Neuronal stem cell (in vitro differentiated cells): ENCODE measurements at regions not wholly inside any gene's neighbourhood (a gene's known extent, or its start where the extent isn't known, plus 50 kb on each side); places are given as distances from the start of the nearest gene placed in this dataset.

Experiments used
- DNase-seq: peaks from one replicate; pipeline ENCODE4 v3.0.0-alpha.2; 2013; ENCODE audit warnings: low spot score
- H2AFZ ChIP-seq: one replicate; pipeline ENCODE4 v1.6.1; 2013; ENCODE audit warnings: mild to moderate bottlenecking, low read length, inconsistent platforms
- H2AK5ac ChIP-seq: 2 replicates; pipeline ENCODE4 v1.6.1; 2013; ENCODE audit warnings: low read depth, mild to moderate bottlenecking, inconsistent platforms, low read length, moderate library complexity, mixed read lengths
- H2BK120ac ChIP-seq: 2 replicates; pipeline ENCODE4 v1.6.1; 2013; ENCODE audit warnings: low read depth, mild to moderate bottlenecking, inconsistent platforms, low read length, moderate library complexity, mixed read lengths
- H2BK12ac ChIP-seq: one replicate; pipeline ENCODE4 v1.6.1; 2013; ENCODE audit warnings: low read length, inconsistent platforms
- H2BK15ac ChIP-seq: 2 replicates; pipeline ENCODE4 v1.6.1; 2013; ENCODE audit warnings: mild to moderate bottlenecking, low read length, inconsistent platforms, mixed read lengths
- H2BK5ac ChIP-seq: one replicate; pipeline ENCODE4 v1.6.1; 2013; ENCODE audit warnings: inconsistent platforms, mild to moderate bottlenecking, low read length, moderate library complexity
- H3K14ac ChIP-seq: one replicate; pipeline ENCODE4 v1.6.1; 2013; ENCODE audit warnings: low read length, inconsistent platforms
- H3K18ac ChIP-seq: 2 replicates; pipeline ENCODE4 v1.6.1; 2013; ENCODE audit warnings: low read length, inconsistent platforms
- H3K23ac ChIP-seq: 2 replicates; pipeline ENCODE4 v1.6.1; 2013; ENCODE audit warnings: low read depth, mild to moderate bottlenecking, mixed read lengths, low read length, inconsistent platforms; ENCODE audit not compliant: poor library complexity
- H3K27ac ChIP-seq: replicated peaks from 3 replicates; pipeline ENCODE4 v1.5.1; 2013; ENCODE audit warnings: low read length, inconsistent platforms
- H3K27me3 ChIP-seq, 3 experiments: 2 replicates each; pipeline ENCODE4 v1.6.1; 2013; ENCODE audit warnings: low read length in 3 of 3, mild to moderate bottlenecking in 2 of 3, inconsistent platforms in 1 of 3, low read depth in 1 of 3, mixed read lengths in 1 of 3, moderate library complexity in 1 of 3; ENCODE audit not compliant: control insufficient read depth in 3 of 3, insufficient read depth in 3 of 3
- H3K36me3 ChIP-seq, 2 donors: replicated peaks in 1 of 2; 2 replicates each; pipeline ENCODE4 v1.6.1; 2013; ENCODE audit warnings: low read length in 2 of 2; ENCODE audit not compliant: control insufficient read depth in 2 of 2, insufficient read depth in 2 of 2
- H3K4ac ChIP-seq: 2 replicates; pipeline ENCODE4 v1.6.1; 2013; ENCODE audit warnings: inconsistent platforms, mild to moderate bottlenecking, low read length, moderate library complexity
- H3K4me1 ChIP-seq, 2 donors: 1 replicate in 1 of 2; 2 replicates in 1 of 2; pipeline ENCODE4 v1.6.1; 2013; ENCODE audit warnings: low read length in 2 of 2, low read depth in 1 of 2; ENCODE audit not compliant: control insufficient read depth in 2 of 2, insufficient read depth in 1 of 2
- H3K4me2 ChIP-seq: one replicate; pipeline ENCODE4 v1.6.1; 2013; ENCODE audit warnings: mild to moderate bottlenecking, low read length, inconsistent platforms; ENCODE audit not compliant: insufficient read depth, poor library complexity, severe bottlenecking
- H3K4me3 ChIP-seq, 2 donors: 2 replicates each; pipeline ENCODE4 v1.5.1; 2013; ENCODE audit warnings: low read length in 2 of 2, mild to moderate bottlenecking in 2 of 2, inconsistent platforms in 1 of 2, moderate library complexity in 1 of 2
- H3K79me1 ChIP-seq: one replicate; pipeline ENCODE4 v1.6.1; 2013; ENCODE audit warnings: low read depth, mild to moderate bottlenecking, inconsistent platforms, low read length, moderate library complexity
- H3K9ac ChIP-seq: one replicate; pipeline ENCODE4 v1.6.1; 2013; ENCODE audit warnings: mild to moderate bottlenecking, low read depth, low read length, inconsistent platforms; ENCODE audit not compliant: poor library complexity
- H3K9me3 ChIP-seq, 2 donors: replicated peaks in 1 of 2; 2 replicates each; pipeline versions ENCODE3 to v1.6.1; 2013; ENCODE audit warnings: low read length in 2 of 2, mild to moderate bottlenecking in 2 of 2, inconsistent platforms in 1 of 2, low read depth in 1 of 2, mixed read lengths in 1 of 2, moderate library complexity in 1 of 2; ENCODE audit not compliant: control insufficient read depth in 2 of 2, insufficient read depth in 1 of 2
- H4K8ac ChIP-seq: one replicate; pipeline ENCODE4 v1.6.1; 2013; ENCODE audit warnings: low read depth, mild to moderate bottlenecking, inconsistent platforms, low read length, moderate library complexity
- H4K91ac ChIP-seq: one replicate; pipeline ENCODE4 v1.6.1; 2013; ENCODE audit warnings: low read length, low read depth, mild to moderate bottlenecking, inconsistent platforms; ENCODE audit not compliant: poor library complexity
- WGBS, 2 donors: extraction: QIAGEN DNeasy Blood & Tissue Kit; methylation state at CpG; one replicate each; pipeline ENCODE4 v1.1.7; 2013; ENCODE audit warnings: missing lambda C conversion rate in 2 of 2, mixed read lengths in 1 of 2; ENCODE audit not compliant: insufficient read length in 2 of 2, insufficient replicate concordance in 1 of 2; ENCODE audit errors: extremely low coverage in 2 of 2; 5-methylcytosine and 5-hydroxymethylcytosine counted together

GRCh38 chr7:25779002-25779546, 372.9 kb upstream of the NFE2L3 start:
- H4K8ac ChIP-seq: no peak overlapping the region
- H3K23ac ChIP-seq: no peak overlapping the region
- no peak overlapping the region for H3K18ac ChIP-seq
- no peak overlapping the region for H3K9ac ChIP-seq
- WGBS, 2 donors: no CpG with 5 or more reads among the region's 3 CpGs
- no peak for DNase-seq
- no peaks in the 10 kb centered on the region for H3K27me3 ChIP-seq
- no peak overlapping the region for H2BK12ac ChIP-seq
- H3K14ac ChIP-seq: no peak overlapping the region
- H2AK5ac ChIP-seq: no peak overlapping the region
- H2BK120ac ChIP-seq: no peak overlapping the region
- no peak overlapping the region for H2BK15ac ChIP-seq
- no peak overlapping the region for H3K4me2 ChIP-seq
- no peak overlapping the region for H3K4ac ChIP-seq
- H2BK5ac ChIP-seq: no peak overlapping the region
- H3K79me1 ChIP-seq: no peaks in the 10 kb centered on the region
- H3K9me3 ChIP-seq: no peaks in the 10 kb centered on the region
- no peaks in the 10 kb centered on the region for H3K36me3 ChIP-seq
- H3K27ac ChIP-seq: no peak overlapping the region
- H3K4me1 ChIP-seq: peaks cover 0 to 7% of the 10 kb centered on the region in 2 donors
- H4K91ac ChIP-seq: no peak overlapping the region
- H3K4me3 ChIP-seq: no peak overlapping the region
- H2AFZ ChIP-seq: no peak overlapping the region

GRCh38 chr7:25780904-25781303, 371.1 kb upstream of the NFE2L3 start:
- Histone ChIP-seq H3K9ac (no peak overlapping the region), H3K27me3 (no peaks in the 10 kb centered on the region), H2BK120ac (no peak overlapping the region), H3K9me3 (no peaks in the 10 kb centered on the region), H2BK12ac (no peak overlapping the region), H3K18ac (no peak overlapping the region), H3K27ac (no peak overlapping the region), H4K8ac (no peak overlapping the region), H3K4me3 (no peak overlapping the region), H2BK5ac (no peak overlapping the region), H2AFZ (no peak overlapping the region), H3K14ac (no peak overlapping the region), H3K4me1 (peaks cover 0 to 7% of the 10 kb centered on the region in 2 donors), H2AK5ac (no peak overlapping the region), H3K79me1 (no peaks in the 10 kb centered on the region), H4K91ac (no peak overlapping the region), H3K23ac (no peak overlapping the region), H2BK15ac (no peak overlapping the region), H3K4me2 (no peak overlapping the region), H3K4ac (no peak overlapping the region), H3K36me3 (no peaks in the 10 kb centered on the region)
- no CpG with 5 or more reads among the region's 2 CpGs for WGBS, 2 donors
- DNase-seq: no peak

GRCh38 chr7:25781704-25782103, 370.3 kb upstream of the NFE2L3 start:
- no peak overlapping the region for H3K27ac ChIP-seq
- H3K9me3 ChIP-seq: no peaks in the 10 kb centered on the region
- H2BK120ac ChIP-seq: no peak overlapping the region
- no peaks in the 10 kb centered on the region for H3K27me3 ChIP-seq
- H3K4me3 ChIP-seq: no peak overlapping the region
- DNase-seq: no peak
- H3K36me3 ChIP-seq: no peaks in the 10 kb centered on the region
- H3K23ac ChIP-seq: no peak overlapping the region
- peaks cover 0 to 7% of the 10 kb centered on the region in 2 donors for H3K4me1 ChIP-seq
- H2AFZ ChIP-seq: no peak overlapping the region
- no peak overlapping the region for H2AK5ac ChIP-seq
- no peak overlapping the region for H3K4ac ChIP-seq
- no peak overlapping the region for H4K8ac ChIP-seq
- H2BK15ac ChIP-seq: no peak overlapping the region
- no peak overlapping the region for H2BK12ac ChIP-seq
- WGBS, 2 donors: no CpG with 5 or more reads among the region's 1 CpG
- H3K9ac ChIP-seq: no peak overlapping the region
- H3K4me2 ChIP-seq: no peak overlapping the region
- H3K18ac ChIP-seq: no peak overlapping the region
- no peaks in the 10 kb centered on the region for H3K79me1 ChIP-seq
- H3K14ac ChIP-seq: no peak overlapping the region
- H4K91ac ChIP-seq: no peak overlapping the region
- no peak overlapping the region for H2BK5ac ChIP-seq

DNA sequence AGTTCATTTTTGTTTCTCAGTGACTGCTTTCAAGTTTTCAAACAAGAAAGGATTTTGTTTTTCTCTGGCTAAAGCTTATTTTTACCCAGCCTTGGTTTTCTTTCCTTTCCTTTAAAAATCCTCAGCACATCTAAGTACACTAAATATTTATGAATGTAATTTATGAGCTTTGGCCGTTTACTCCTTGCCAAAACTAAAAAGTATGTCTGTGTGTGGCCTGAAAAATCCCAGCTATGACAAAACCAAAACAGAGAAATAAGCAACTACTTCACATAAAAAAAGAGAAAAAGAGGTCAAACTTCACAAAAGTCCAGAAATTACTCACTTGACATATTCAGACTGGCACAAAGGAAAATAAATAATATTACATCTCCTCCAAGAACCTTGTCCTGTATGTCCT, 365.1 kb upstream of the NFE2L3 start:
- H2BK15ac ChIP-seq: no peak overlapping the region
- no peak overlapping the region for H3K27ac ChIP-seq

More for the DNA sequence above, 365.1 kb upstream of the NFE2L3 start:
- H3K4ac ChIP-seq: no peak overlapping the region
- H3K14ac ChIP-seq: no peak overlapping the region
- H3K36me3 ChIP-seq: no peaks in the 10 kb centered on the region
- H4K91ac ChIP-seq: no peak overlapping the region
- no peaks in the 10 kb centered on the region for H3K9me3 ChIP-seq
- H3K4me3 ChIP-seq: no peak overlapping the region
- no peak for DNase-seq
- no peak overlapping the region for H2BK120ac ChIP-seq
- no peak overlapping the region for H3K4me2 ChIP-seq
- H3K27me3 ChIP-seq: no peaks in the 10 kb centered on the region
- H3K18ac ChIP-seq: no peak overlapping the region
- H3K23ac ChIP-seq: no peak overlapping the region
- WGBS, 2 donors: no CpG with 5 or more reads among the region's 1 CpG
- peaks cover 6 to 9% of the 10 kb centered on the region in 2 donors for H3K4me1 ChIP-seq
- H2BK5ac ChIP-seq: no peak overlapping the region
- H2AK5ac ChIP-seq: no peak overlapping the region
- no peak overlapping the region for H2AFZ ChIP-seq
- no peak overlapping the region for H3K9ac ChIP-seq
- no peak overlapping the region for H4K8ac ChIP-seq
- H2BK12ac ChIP-seq: no peak overlapping the region
- no peaks in the 10 kb centered on the region for H3K79me1 ChIP-seq
